22Rv1 (cell line): ENCODE measurements at regions not wholly inside any gene's neighbourhood (a gene's known extent, or its start where the extent isn't known, plus 50 kb on each side); places are given as distances from the start of the nearest gene placed in this dataset.

Source experiments
- H3K27ac ChIP-seq: fragments of 450-650 bp; 2 replicates; pipeline ENCODE4 v1.5.1; 2017
- CTCF ChIP-seq: fragments of 450-650 bp; IDR thresholded peaks from 2 replicates; pipeline ENCODE4 v1.5.1; 2017; ENCODE audit warnings: mild to moderate bottlenecking
- ZFX ChIP-seq: fragments of 450-650 bp; IDR thresholded peaks from 2 replicates; pipeline ENCODE4 v1.6.1; 2017; ENCODE audit warnings: antibody characterized with exemption, borderline replicate concordance

GRCh38 chr5:114660791-114661190 is 298.9 kb downstream of the KCNN2 start:
- TF ChIP-seq CTCF (no peak), ZFX (no peak)
- no peak overlapping the region for H3K27ac ChIP-seq

GRCh38 chr5:114658194-114658593 is 296.3 kb downstream of the KCNN2 start:
- no peak for TF ChIP-seq CTCF
- TF ChIP-seq ZFX: no peak
- H3K27ac ChIP-seq: no peak overlapping the region

- H3K27ac ChIP-seq: no peak overlapping the region
- TF ChIP-seq ZFX (no peak), CTCF (no peak)
Observed at GRCh38 chr5:114657342-114658130, 295.7 kb downstream of the KCNN2 start.

GRCh38 chr5:114649878-114650277 is 288.0 kb downstream of the KCNN2 start:
- no peak overlapping the region for H3K27ac ChIP-seq
- no peak for TF ChIP-seq ZFX
- TF ChIP-seq CTCF: no peak

- no peak overlapping the region for H3K27ac ChIP-seq
- TF ChIP-seq ZFX (no peak), CTCF (no peak)
Observed at GRCh38 chr5:114648940-114649339, 287.1 kb downstream of the KCNN2 start.

GRCh38 chr5:114644576-114644975 is 282.7 kb downstream of the KCNN2 start:
- H3K27ac ChIP-seq: no peak overlapping the region
- TF ChIP-seq ZFX: no peak
- TF ChIP-seq CTCF: no peak

- TF ChIP-seq ZFX: no peak
- no peak for TF ChIP-seq CTCF
Observed at GRCh38 chr5:114636271-114636670, 274.4 kb downstream of the KCNN2 start.

More at GRCh38 chr5:114636271-114636670, 274.4 kb downstream of the KCNN2 start:
- H3K27ac ChIP-seq: no peak overlapping the region
